Prostate gland (tissue), 2 donors: ENCODE measurements at regions not wholly inside any gene's neighbourhood (a gene's known extent, or its start where the extent isn't known, plus 50 kb on each side); places are given as distances from the start of the nearest gene placed in this dataset.

Source experiments
- CTCF ChIP-seq, 4 experiments: fragments of 200-600 bp in 2 of 4; fragments of 450-650 bp in 2 of 4; sonication (generic) in 2 of 4; IDR thresholded peaks; 1 replicate in 3 of 4; 2 replicates in 1 of 4; pipeline ENCODE4 v1.5.1; 2016 to 2019; ENCODE audit warnings: antibody characterized with exemption in 4 of 4, mild to moderate bottlenecking in 2 of 4, moderate library complexity in 2 of 4
- POLR2A ChIP-seq: fragments of 450-650 bp; IDR thresholded peaks from one replicate; pipeline ENCODE4 v1.6.1; 2016; ENCODE audit warnings: antibody characterized with exemption, mild to moderate bottlenecking
- POLR2AphosphoS5 ChIP-seq: sonication (generic); formaldehyde crosslinking; IDR thresholded peaks from one replicate; pipeline ENCODE4 v1.6.1; 2017; ENCODE audit warnings: antibody characterized with exemption

DNA sequence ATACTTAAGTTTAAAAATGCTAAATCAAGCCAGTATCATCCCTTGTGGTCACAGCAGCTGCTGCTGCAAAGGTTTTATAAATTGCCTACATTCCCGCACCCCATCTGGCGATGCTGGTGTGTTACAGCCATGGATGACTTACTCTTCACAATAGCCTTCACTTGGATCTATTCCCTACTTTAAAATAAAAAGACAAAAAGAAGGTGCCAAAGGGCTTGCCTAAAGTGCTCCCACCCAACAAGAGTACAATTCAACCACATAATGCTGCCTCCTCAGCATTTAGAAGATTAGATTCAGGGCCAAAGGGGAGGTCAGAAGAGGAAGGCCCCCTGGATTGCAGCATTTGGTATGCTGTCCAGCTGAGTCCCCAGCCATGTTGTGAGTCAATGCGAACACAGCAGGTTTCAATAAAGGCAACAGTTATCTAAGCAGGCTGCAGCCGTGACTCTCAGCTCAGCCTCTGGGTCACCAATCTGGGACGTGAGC lies 176.1 kb downstream of the DAD1 start:
- TF ChIP-seq CTCF (IDR thresholded peaks at IDR 0.05), result no peak
- no peak for TF ChIP-seq POLR2A
- TF ChIP-seq POLR2AphosphoS5, result no peak
